ENCODE measurements at regions not wholly inside any gene's neighbourhood (a gene's known extent, or its start where the extent isn't known, plus 50 kb on each side); places are given as distances from the start of the nearest gene placed in this dataset.

DNA sequence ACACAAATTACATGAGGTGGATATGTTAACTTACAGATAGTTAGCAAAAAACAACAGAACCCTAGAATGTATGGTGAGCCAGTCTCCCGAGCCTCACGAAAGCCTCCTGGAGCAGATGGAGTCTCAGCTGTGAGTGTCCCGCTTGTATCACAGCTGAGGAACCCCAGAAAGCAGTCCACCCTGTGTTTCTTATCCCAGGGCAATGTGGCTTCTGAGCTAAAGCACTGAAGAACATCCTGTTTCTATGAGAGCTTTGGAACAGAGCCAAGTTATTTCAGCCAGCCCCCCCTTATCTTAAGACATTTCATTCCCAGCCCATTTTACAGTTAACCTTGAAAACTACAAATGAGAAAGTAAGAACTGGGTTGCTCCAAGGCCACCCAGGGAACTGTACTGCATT, 1220.9 kb upstream of the CDH6 start:
- no peak for DNase-seq (ENCODE audit: low read depth)

DNA sequence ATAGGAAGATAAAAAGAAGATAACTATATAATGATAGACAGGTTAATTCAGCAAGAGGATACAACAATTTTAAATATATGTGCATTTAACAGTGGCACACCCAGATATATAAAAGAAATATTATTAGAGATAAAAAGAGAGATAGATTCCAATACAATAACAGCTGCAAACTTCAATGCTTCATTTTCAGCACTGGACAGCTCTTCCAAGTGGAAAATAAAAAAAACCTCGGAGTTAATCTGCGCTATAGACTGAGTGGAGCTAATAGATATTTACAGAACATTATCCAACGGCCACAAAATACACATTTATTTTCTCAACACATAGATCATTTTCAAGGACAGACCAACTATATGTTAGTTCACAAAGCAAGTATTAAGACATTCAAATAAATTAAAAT, 1229.5 kb upstream of the CDH6 start:
- DNase-seq (ENCODE audit: low read depth): no peak

DNA sequence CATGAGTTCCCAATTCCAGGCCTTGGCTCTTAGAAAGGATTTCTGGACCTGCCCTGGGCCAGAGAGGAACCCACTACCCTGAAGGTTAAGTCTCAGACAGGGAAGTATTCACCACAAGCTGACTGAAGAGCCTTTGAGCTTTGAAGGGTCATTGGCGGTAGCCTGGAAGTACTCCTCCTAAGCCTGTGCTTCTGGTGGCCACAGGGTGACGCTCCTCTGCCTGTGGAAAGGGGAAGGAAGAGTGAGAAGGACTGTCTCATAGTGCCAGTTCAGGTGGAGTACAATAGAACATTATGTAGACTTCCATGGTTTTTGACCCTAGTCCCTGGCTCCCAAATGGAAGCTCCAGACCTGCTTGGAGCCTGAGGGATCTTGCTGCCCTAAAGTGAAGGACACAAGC, 1233.2 kb upstream of the CDH6 start:
- DNase-seq (ENCODE audit: low read depth): no peak

DNA sequence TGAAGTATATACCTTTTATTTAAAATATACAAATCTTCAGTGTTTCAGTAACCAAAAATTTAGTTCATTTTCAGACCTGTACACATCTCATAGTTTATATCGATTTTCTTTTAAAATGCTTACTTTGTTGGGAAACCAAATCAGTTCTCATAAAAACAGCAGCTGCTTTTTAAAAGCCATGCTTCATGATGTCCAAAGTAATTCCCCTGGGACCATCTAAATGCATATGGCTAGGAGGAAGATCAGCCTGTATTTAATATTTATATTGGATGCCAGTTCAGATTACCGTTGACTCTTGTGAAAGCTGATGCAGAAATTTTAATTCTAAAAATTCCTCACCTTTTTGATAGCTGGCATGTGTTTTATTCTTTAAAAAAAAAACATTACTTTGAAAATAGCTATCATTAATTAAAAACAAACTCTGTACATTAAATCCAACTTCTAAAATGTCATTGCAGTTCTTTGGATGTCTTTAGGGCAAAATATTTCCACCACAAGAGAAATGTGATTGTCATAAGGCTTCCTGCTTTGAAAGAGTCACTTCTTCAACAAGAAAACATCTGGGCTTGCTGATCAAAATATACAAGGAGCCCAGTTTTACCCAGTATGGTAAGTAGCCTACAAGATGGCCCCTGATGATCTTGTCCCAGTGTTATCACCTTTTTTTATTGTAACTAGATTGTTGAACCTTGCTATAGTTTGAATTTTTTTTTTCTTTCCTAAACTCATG, 1242.9 kb upstream of the CDH6 start:
- no peak for DNase-seq (ENCODE audit: low read depth)

DNA sequence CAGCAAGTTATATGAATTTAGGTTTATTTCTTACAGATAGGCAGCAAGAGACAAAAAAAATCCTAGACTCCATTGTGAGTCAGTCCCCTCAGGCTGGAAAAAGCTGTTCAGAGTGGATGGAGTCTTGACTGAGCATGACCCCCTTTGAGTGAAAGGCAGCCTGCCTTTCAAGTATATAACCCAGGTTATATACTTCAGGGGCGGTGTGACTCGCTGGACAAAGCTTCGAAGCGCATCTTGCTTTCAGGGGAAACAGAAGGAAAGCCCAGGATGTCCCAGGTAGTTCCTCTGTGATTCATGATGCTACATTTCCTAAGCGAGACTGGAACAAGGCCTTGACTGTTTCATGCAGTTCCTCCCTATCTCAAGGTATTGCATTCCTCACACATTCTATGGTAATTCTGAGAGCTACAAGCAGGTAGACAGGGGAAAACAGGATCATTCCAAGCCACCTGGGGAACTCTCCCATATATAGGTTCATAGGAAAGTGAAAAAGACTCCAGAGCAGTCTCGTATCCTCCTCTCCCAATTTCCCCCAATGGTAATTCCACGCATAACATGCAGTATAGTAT, 1244.1 kb upstream of the CDH6 start:
- DNase-seq (ENCODE audit: low read depth): no peak

DNA sequence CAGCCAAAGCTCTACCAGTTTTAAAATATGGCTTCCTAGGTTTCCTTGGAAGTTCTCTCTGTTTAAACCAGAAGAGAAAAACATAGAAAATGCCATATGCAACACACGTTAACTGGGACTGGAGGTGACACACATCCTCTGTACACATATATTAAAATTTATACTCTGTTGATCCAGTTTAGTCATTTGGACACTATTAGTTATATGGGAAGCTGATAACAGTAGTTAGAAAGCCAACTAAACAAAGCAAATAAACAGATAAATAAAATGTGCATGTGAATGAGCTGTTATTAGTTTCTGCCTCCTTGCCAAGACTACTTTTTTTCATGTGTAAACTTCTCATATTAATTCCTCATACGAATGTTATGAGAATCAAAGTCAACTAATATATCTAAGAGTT, 1249.2 kb upstream of the CDH6 start:
- no peak for DNase-seq (ENCODE audit: low read depth)

DNA sequence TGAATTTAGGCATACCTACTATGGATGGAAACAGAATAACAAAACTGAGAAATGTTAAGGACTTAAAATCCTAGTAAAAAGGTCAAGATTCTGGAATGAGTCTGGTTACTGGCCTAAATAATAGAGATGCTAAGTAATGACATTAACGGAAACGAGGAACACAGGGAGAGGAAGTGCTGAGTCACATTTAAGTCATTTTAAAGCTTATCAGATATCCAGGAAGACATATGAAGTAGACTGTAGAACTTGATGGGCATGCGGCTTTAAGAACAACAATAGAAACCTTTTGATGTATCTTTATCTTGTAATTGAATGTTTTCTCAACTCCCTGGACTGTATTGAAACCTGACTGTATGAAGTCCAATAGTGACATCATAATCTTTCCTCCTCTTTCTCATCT, 1251.4 kb upstream of the CDH6 start:
- DNase-seq (ENCODE audit: low read depth): no peak

DNA sequence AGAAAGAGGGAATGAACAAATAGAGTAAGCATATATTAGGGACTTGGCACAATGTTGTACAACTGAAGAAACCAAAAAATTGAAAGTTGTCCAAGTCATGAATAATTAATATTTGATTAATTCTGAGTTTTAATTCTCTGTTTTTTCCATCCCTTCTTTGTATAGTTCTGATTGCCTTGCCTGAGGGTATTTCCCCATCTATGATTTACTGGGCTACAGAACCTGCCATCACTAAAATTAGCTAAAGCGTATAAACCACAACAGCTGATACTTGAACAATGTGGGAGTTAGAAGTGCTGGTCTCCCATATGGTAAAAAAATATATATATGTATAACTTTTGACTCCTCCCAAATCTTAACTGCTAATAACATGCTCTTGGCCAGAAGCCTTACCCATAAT, 1253.5 kb upstream of the CDH6 start:
- DNase-seq (ENCODE audit: low read depth): no peak

DNA sequence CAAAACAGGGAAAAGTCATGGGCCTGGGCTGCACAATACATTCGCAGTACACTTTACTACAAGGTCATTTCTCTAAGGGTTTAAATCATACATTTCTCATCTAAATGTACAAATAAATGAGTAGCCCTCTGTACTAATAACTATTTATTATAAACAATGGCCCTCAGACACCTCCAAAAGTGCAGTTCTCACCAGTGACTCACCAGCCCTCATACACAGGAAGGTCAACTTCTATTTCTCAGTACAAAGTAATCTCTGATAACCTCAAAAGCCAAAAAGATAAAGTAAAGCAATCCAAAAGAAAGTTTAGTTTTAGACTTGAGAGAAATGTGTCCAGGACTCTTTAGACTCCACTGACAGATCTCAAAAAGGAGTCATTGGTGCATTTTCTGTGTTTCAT, 1258.1 kb upstream of the CDH6 start:
- no peak for DNase-seq (ENCODE audit: low read depth)

DNA sequence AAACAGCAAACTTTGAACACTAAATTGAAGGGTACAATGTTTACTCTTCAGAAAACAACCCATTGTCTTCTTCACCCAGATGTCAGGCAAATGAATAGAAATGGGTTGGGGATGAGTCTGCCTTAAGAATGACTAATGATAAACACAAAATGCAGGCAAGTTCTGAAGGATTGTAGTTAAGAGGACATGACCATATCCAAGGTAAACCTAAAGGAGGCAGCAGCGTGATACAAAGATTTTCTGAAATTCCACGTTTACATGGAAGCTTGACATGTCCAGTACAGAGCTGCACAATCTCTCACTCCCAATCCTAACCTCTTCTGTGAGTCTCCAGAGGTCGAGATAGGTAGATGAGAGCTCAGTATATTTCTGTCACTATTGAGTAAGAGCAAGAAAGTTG, 1263.2 kb upstream of the CDH6 start:
- no peak for DNase-seq (ENCODE audit: low read depth)

DNA sequence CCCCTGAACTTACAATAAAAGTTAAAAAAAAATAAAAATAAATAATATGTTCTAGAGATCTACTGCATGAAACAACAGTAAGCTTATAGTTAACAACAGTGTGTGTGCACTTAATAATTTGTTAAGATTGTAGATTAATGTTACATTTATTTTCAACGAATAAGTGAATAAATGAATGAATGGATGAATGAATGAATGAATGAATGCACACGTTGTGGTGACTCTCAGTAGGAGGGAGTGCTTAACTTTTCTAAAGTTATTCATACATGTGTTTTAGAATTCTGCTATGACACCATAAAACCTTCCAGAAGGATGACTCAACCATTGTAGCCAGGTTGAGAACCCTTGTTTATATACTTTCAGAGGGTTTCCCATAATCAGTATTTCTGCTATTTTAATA, 1269.4 kb upstream of the CDH6 start:
- no peak for DNase-seq (ENCODE audit: low read depth)

DNA sequence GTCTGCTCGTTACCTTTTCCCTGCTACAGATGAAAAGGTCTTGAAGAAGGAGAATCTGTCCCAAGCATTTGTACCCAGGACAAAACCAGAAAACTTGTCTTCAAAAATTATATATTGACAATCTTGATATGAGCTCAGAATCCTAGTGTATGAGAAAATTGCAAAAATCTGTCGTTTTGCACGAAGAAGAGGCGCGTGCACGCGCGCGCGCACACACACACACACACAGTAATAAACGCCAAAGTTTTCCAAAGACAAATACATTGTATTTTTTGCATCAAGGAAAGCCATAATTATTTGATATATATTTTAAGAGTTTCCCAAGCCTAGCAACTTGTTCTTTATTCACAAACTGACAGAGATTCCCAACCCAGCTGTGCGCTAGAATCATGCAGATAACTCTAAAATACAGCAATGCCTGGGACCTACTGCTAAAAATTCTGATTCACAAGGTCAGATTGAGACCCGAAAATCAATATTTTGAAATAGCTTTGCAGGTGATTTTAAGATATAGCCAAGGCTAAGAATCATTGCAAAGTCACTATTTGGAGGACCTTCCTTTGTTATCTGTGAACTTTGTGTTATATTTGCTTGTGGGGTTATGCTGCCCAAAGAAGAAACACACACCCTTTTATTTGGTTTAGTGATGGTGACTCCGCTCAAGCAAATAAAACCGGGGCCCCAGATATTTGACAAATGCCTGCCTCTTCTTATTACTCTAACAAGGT, 1287.7 kb upstream of the CDH6 start:
- DNase-seq (ENCODE audit: low read depth): no peak

DNA sequence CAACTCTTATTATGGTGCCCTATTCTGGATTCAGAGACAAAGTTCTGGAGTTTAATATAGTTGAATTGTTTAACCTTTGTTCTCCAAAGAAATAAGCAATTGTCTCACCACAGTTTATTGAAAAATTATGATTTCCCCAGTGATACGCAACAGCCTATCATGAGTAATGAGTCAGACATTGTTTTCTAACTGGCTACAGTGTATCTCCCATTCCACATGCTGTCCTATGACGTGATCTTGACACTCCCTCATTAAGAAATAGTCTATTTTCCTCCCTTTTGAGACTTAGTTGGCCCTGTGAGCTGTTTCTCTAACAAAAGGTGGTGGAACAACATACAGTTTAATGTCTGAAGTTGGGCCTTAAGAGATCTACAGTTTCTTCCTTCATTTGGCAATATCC, 1290.6 kb upstream of the CDH6 start:
- no peak for DNase-seq (ENCODE audit: low read depth)

DNA sequence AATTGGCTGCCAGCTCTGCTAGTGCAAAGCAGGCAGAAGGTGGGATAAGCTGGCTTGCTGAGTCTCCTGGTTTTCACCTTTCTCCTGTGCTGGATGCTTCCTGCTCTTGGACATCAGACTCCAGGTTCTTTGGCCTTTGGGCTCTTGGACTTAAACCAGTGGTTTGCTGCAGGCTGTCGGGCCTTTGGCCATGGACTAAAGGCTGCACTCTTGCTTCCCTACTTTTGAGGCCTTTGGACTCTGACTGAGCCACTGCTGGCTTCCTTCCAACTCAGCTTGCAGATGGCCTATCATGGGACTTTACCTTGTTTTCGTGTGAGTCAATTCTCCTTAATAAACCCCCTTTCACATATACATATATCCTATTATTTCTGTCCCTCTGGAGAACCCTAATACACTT, 1293.9 kb upstream of the CDH6 start:
- DNase-seq (ENCODE audit: low read depth): no peak

DNA sequence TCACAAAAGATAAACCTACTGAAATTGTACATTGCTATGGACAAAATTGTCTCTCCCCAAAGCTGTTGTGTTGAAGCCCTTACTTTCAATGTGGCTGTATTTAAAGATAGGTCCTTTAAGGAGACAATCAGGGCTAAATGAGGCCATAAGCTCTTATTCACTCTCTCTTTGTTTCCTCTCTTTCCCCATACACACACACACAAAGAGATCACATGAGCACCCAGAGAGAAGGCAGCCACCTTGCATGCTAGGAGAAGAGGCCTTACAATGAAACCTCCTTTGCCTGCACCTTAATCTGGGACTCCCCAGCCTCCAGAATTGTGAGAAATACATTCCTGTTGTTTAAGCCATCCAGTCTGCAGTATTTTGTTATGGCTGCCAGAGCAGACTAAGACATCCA, 1295.6 kb upstream of the CDH6 start:
- no peak for DNase-seq (ENCODE audit: low read depth)

DNA sequence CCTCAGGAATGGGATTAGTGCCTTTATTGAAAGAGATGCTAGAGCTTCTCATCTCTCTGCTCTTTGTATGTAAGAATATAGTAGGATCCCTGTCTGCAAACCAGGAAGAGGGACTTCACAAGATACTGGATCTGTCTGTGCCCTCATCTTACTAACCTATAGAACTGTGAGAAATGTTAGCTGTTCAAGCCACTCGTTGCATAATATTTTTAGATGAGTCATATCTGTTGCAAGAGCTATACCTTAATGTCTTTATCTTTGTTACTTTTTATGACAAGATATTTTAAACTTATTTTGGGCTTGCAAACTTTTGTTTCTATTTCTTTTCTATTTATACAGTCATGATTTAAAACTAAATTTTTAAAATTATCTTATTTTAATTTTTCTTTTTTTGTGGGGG, 1296.8 kb upstream of the CDH6 start:
- no peak for DNase-seq (ENCODE audit: low read depth)

DNA sequence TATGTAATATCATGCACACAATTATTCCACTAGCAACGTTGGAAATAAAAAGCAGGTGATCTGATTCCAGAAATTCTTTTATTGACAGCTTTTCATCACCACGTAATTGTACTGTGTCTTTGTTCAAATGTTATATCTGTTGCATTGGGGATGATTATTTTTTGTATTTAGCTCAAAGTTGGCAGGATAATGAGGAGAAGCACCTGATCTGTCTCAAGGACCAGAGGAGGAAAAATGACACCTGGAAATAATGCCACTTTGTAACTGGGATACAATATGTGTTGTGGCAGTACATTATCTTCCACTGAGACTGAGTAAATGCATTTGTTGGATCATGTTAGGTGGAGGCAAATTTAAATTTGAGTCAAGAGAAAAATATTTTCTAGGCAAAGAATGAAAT, 1298.8 kb upstream of the CDH6 start:
- no peak for DNase-seq (ENCODE audit: low read depth)

DNA sequence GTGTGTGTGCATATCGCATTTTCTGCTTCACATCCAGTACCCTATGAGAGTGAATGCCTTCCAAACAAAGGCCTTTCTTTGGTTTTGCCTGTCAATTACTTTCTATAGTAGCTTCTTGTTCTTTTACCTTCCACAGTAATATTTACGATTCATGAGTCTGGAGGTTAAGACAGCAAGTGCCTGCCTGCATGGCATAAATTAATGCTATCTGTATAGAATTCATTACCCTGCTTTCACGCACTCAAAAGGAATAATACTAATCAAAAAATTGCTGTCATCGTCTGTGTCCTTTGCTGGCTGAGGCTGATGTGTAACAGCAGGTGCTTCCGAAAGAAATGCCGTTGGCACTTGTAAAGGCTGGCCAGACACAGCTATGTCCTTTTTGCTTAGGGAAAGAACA, 1304.4 kb upstream of the CDH6 start:
- DNase-seq (ENCODE audit: low read depth): no peak

DNA sequence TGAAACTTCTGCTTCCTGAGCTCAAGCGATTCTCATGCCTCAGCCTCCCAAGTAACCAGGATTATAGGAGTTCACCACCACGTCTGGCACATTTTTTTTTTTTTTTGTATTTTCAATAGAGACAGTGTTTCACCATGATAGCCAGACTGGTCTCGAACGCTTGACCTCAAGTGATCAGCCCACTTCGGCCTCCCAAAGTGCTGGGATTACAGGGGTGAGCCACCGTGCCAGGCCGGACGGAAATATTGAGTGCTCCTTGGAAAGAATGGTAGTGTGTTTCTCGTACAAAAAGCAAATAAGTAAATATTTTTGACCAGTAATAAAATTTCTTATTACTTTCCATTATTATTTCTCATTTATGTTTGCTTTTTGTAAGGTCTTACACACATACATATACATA, 1307.9 kb upstream of the CDH6 start:
- DNase-seq (ENCODE audit: low read depth): no peak

DNA sequence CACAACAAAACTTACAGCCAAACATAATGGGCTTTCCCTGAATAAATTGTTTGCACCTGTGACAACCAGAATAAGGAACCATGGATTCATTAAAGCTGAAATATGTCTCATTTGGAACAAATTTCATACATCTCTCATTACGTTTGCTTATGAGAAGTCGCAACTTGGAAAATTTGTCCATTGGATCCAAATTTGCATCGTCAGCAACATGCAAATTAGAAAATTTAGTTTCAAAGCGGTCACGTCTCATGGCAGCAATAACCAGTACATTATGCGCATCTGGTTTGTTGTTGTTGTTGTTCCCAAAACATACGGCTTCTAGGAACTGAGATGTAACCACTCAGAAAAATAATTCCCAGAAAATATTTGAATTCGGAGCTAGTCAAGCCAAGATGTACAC, 1311.5 kb upstream of the CDH6 start:
- DNase-seq (ENCODE audit: low read depth): no peak

DNA sequence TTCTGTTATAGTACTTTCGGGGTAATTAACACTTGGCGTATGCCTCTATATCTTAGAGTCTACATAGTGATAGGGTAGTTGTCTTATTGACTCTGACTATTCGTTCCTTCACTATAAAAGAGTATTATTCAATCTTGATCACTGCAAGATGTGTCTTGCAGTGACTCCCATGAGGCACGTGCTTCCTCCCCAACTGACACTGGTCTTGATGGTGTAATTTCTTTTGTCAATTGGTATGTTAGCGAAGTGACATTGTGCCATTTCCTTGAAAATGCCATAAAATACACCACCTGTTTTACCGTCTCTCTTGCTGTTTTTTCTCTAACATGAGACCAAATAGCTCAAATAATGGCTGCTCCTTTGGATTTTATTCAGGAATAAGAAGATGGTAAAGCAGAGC, 1314.1 kb upstream of the CDH6 start:
- no peak for DNase-seq (ENCODE audit: low read depth)

DNA sequence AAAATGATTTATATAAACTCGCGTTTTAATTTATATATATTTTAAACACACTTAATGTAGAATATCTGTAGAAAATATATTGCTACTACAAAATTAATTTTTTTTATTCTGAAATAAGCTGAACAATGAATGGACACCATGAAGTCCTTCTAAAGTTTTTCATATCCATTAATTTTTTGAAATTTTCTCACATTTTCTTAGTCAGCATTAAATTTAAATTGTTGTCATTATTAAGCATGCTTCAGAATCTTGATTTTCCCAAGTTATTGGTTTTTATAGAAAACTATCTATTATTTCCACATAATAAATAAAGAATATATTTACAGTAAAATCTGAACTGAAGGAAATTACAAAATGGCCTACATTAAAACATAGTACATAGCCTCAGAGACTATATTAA, 1314.9 kb upstream of the CDH6 start:
- no peak for DNase-seq (ENCODE audit: low read depth)

DNA sequence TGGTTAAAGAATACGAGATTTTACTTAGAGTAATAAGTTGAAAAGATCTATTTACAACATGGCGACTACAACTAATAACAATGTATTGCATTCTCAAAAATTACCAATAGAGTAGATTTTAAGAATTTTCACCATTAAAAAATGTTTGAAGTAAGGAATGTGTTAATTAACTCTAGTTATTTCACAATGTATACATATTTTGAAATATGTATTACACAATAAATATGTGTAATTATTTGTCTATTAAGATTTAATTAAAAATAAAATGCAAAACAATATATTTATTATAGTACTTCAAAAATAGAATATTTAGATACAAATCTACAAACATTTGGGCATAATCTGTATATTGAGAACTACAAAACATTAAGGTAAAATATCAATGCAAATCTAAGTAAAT, 1326.3 kb upstream of the CDH6 start:
- DNase-seq (ENCODE audit: low read depth): no peak
